ENCODE measurements at regions not wholly inside any gene's neighbourhood (a gene's known extent, or its start where the extent isn't known, plus 50 kb on each side); places are given as distances from the start of the nearest gene placed in this dataset.

DNA sequence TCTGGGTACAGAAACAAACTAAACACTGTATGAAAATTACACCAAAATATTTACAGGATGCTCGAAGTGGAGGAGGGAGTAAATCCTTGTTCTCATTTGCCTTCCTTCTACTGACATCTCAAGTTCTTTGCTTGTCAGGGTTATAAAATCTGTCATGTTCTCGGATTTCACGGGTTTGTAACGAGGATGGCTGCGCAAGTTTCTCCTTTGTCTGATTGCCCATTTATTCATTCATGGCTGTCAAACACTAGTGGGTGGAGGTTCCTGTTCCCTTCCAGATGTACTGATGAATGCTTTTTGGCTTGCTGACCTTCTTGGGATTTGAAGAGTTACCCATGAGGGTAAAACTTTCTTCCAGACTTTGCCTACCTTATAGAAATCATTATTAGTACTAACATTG is 206.9 kb downstream of the SPCS3 start:
- TF ChIP-seq, protein P1, sequence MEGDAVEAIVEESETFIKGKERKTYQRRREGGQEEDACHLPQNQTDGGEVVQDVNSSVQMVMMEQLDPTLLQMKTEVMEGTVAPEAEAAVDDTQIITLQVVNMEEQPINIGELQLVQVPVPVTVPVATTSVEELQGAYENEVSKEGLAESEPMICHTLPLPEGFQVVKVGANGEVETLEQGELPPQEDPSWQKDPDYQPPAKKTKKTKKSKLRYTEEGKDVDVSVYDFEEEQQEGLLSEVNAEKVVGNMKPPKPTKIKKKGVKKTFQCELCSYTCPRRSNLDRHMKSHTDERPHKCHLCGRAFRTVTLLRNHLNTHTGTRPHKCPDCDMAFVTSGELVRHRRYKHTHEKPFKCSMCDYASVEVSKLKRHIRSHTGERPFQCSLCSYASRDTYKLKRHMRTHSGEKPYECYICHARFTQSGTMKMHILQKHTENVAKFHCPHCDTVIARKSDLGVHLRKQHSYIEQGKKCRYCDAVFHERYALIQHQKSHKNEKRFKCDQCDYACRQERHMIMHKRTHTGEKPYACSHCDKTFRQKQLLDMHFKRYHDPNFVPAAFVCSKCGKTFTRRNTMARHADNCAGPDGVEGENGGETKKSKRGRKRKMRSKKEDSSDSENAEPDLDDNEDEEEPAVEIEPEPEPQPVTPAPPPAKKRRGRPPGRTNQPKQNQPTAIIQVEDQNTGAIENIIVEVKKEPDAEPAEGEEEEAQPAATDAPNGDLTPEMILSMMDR (IDR thresholded peaks at IDR 0.05) = no peak
- no peak for TF ChIP-seq POLR2A (IDR thresholded peaks at IDR 0.05)
